HL-60 (cell line): ENCODE measurements at regions not wholly inside any gene's neighbourhood (a gene's known extent, or its start where the extent isn't known, plus 50 kb on each side); places are given as distances from the start of the nearest gene placed in this dataset.

Experiments used
- DNase-seq, 2 experiments: peaks; one replicate each; pipeline ENCODE4 v3.0.0-alpha.2; 2010 to 2020; ENCODE audit warnings: low read depth in 1 of 2, low spot score in 1 of 2
- H3K27ac ChIP-seq: fragments of 250-450 bp; sonication (Bioruptor Pico); replicated peaks from 2 replicates; pipeline ENCODE4 v1.5.1; 2020; ENCODE audit warnings: mild to moderate bottlenecking, moderate library complexity
- H3K27me3 ChIP-seq: fragments of 250-450 bp; sonication (Bioruptor Pico); 2 replicates; pipeline ENCODE4 v1.5.1; 2021; ENCODE audit warnings: mild to moderate bottlenecking, moderate library complexity; ENCODE audit not compliant: insufficient read depth, poor library complexity, severe bottlenecking
- H3K4me3 ChIP-seq: replicated peaks from 2 replicates; pipeline ENCODE4 v1.5.1; 2011; ENCODE audit warnings: mild to moderate bottlenecking, control low read depth, low read length; ENCODE audit not compliant: insufficient read depth
- GABPA ChIP-seq: IDR thresholded peaks from 2 replicates; pipeline ENCODE4 v1.6.1; 2012; ENCODE audit warnings: low read depth
- POLR2AphosphoS5 ChIP-seq: IDR thresholded peaks from 2 replicates; pipeline ENCODE4 v1.6.1; 2012; ENCODE audit warnings: low read depth
- SPI1 ChIP-seq: IDR thresholded peaks from 2 replicates; pipeline ENCODE4 v1.6.1; 2012; ENCODE audit warnings: low read depth, mild to moderate bottlenecking, borderline replicate concordance
- TF ChIP-seq, protein P1 (sequence below): IDR thresholded peaks from one replicate; pipeline ENCODE4 v1.5.1; 2011; ENCODE audit warnings: low read length, control low read depth, inconsistent platforms; ENCODE audit not compliant: insufficient read depth
- TF ChIP-seq, protein P2 (sequence below): IDR thresholded peaks from 2 replicates; pipeline ENCODE4 v1.6.1; 2012; ENCODE audit warnings: low read depth; ENCODE audit not compliant: insufficient replicate concordance

DNA sequence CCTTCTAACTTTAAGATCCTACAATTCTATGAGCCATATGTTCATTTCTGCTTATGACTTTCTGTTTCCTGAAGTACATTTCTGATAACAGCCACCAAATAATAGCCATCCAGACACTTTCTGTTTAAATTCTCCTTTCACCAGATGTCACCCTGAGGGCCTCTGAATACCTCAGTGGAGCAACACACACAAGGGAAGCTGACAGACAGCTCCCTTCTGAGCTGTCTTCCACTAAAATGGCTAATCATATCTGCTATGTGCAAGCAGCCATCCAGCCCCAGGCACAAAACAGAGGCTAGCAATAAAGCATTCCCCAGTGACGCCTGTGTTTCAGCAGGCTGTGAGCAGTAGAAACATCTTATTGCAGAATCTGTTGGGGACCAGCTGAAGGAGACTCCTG is 666.6 kb upstream of the UBE2E2 start:
- Histone ChIP-seq H3K27ac (no peak overlapping the region), H3K27me3 (no peaks in the 10 kb centered on the region), H3K4me3 (no peak overlapping the region)
- DNase-seq: no peak
- TF ChIP-seq GABPA (no peak), SPI1 (no peak), POLR2AphosphoS5 (no peak)
- TF ChIP-seq, protein P1, sequence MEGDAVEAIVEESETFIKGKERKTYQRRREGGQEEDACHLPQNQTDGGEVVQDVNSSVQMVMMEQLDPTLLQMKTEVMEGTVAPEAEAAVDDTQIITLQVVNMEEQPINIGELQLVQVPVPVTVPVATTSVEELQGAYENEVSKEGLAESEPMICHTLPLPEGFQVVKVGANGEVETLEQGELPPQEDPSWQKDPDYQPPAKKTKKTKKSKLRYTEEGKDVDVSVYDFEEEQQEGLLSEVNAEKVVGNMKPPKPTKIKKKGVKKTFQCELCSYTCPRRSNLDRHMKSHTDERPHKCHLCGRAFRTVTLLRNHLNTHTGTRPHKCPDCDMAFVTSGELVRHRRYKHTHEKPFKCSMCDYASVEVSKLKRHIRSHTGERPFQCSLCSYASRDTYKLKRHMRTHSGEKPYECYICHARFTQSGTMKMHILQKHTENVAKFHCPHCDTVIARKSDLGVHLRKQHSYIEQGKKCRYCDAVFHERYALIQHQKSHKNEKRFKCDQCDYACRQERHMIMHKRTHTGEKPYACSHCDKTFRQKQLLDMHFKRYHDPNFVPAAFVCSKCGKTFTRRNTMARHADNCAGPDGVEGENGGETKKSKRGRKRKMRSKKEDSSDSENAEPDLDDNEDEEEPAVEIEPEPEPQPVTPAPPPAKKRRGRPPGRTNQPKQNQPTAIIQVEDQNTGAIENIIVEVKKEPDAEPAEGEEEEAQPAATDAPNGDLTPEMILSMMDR: no peak
- TF ChIP-seq, protein P2, sequence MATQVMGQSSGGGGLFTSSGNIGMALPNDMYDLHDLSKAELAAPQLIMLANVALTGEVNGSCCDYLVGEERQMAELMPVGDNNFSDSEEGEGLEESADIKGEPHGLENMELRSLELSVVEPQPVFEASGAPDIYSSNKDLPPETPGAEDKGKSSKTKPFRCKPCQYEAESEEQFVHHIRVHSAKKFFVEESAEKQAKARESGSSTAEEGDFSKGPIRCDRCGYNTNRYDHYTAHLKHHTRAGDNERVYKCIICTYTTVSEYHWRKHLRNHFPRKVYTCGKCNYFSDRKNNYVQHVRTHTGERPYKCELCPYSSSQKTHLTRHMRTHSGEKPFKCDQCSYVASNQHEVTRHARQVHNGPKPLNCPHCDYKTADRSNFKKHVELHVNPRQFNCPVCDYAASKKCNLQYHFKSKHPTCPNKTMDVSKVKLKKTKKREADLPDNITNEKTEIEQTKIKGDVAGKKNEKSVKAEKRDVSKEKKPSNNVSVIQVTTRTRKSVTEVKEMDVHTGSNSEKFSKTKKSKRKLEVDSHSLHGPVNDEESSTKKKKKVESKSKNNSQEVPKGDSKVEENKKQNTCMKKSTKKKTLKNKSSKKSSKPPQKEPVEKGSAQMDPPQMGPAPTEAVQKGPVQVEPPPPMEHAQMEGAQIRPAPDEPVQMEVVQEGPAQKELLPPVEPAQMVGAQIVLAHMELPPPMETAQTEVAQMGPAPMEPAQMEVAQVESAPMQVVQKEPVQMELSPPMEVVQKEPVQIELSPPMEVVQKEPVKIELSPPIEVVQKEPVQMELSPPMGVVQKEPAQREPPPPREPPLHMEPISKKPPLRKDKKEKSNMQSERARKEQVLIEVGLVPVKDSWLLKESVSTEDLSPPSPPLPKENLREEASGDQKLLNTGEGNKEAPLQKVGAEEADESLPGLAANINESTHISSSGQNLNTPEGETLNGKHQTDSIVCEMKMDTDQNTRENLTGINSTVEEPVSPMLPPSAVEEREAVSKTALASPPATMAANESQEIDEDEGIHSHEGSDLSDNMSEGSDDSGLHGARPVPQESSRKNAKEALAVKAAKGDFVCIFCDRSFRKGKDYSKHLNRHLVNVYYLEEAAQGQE: no peak

DNA sequence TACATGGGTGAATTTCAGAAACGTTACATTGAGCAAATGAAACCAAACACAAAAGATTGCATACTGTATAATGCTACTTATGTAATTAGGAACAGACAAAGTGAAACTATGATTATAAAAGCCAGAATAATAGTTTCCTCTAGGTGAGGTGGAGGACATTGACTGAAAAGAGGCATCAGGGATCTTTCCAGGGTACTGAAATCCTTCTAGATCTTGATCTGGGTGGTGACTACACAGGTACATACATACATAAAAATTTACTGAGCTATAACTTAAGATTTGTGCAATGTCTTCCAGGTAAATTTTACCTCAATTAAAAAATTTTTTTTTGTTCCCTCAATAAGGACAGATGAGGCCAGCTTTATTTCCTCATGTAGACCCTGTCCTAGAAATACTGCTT is 665.6 kb upstream of the UBE2E2 start:
- DNase-seq: no peak
- no peak overlapping the region for H3K4me3 ChIP-seq
- TF ChIP-seq GABPA: no peak
- no peak for TF ChIP-seq POLR2AphosphoS5
- TF ChIP-seq, protein P2: no peak
- TF ChIP-seq, protein P1: no peak
- TF ChIP-seq SPI1: no peak
- H3K27ac ChIP-seq: no peak overlapping the region
- H3K27me3 ChIP-seq: no peaks in the 10 kb centered on the region

DNA sequence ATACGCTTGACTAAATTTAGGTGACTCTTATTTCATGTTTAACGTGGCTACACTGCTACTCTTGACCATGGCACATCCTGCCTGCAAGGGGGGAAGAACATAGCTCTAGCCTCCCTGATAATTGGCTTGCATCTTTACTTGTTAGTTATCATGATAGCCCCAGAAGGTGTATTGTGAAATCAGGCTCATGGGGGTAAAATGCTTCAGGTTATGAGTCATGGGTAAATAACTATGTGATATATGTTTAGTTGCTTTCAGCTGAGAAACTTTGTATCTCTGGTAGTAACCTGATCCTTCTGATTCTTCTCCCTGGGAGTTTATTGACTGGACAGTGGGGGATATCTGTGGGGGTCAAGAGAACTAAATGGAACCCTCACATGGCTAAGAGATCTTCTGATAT is 660.8 kb upstream of the UBE2E2 start:
- no peak overlapping the region for H3K4me3 ChIP-seq
- no peak for TF ChIP-seq SPI1
- TF ChIP-seq, protein P1: no peak
- TF ChIP-seq, protein P2: no peak
- no peak for TF ChIP-seq POLR2AphosphoS5
- TF ChIP-seq GABPA: no peak
- no peaks in the 10 kb centered on the region for H3K27me3 ChIP-seq
- H3K27ac ChIP-seq: no peak overlapping the region
- DNase-seq: no peak
